HG02852 (cell line): ENCODE measurements at regions not wholly inside any gene's neighbourhood (a gene's known extent, or its start where the extent isn't known, plus 50 kb on each side); places are given as distances from the start of the nearest gene placed in this dataset.
"Not testable (repeated sequence)": the region's sequence is repeated elsewhere in the genome, so short reads cannot be mapped to it uniquely, and the experiment has no call there.

ENCODE experiments used
- ATAC-seq: cut with Tn5 transposase; IDR thresholded peaks from one replicate; pipeline ENCODE4 v1.9.1; 2021; ENCODE audit warnings: mild to moderate bottlenecking, moderate library complexity; ENCODE audit not compliant: unreplicated experiment

- not testable (repeated sequence) for ATAC-seq
Observed at GRCh38 chr5:1982561-1982960, 99.8 kb upstream of the IRX4 start.

GRCh38 chr5:1975898-1976765 is 93.4 kb upstream of the IRX4 start:
- no peak for ATAC-seq

DNA sequence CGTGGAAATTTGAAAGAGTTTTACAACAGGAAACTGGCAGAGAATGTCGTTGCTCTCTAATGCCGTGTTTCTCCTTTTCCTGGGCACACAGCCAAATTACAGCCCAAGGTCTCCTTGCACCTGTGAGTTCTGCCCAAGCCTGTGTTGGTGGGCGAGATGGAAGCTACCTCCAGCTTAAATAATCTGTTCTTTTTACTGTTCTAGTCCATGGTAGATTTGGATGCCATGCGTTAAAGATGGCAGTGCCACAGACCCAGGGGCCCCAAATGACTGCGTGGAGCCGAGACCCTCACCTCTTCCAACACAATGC is 92.6 kb upstream of the IRX4 start:
- ATAC-seq, result no peak

- ATAC-seq, result no peak
Observed at GRCh38 chr5:1974501-1975405, 92.0 kb upstream of the IRX4 start.

GRCh38 chr5:1974081-1974480 is 91.4 kb upstream of the IRX4 start:
- no peak for ATAC-seq

- no peak for ATAC-seq
Observed at GRCh38 chr5:1973391-1974013, 90.8 kb upstream of the IRX4 start.

DNA sequence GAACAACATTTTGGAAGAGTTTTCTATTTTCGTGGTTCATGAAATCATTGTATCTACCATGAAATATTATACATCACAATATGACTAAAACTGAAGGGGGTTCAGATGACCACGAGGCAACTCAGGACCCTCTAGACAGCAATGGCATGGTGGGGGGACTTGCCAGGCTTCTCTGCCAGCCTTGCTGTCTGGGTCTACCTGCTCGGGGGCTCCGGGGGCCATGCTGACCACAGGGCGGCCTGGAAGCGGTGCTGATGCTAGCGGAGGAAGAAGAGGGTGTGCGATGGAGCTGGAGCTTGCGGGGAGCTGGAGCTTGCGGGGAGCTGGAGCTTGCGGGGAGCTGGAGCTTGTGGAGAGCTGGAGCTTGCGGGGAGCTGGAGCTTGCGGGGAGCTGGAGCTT is 89.2 kb upstream of the IRX4 start:
- ATAC-seq, result no peak

DNA sequence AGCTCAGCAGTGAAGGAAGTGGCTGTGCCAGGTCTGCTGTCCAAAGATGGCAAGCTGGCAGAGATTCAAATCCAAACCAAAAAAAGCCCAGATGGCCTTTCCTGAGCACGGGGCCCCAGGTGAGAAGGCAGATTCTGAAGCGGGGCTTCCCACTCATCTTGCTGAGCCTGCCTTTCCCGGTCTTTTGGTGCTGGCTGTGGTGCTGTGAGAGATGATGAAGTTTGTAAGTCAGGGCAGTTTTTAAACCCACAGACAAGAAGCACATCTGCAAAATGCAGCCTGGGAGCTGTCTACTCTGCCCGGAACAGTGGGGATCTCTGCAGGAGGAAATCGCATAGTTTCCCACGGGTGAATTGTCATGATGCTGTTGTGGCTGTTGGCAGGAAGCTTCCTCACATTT is 85.0 kb upstream of the IRX4 start:
- no peak for ATAC-seq

- ATAC-seq, result no peak
Observed at GRCh38 chr5:1966461-1966860, 83.7 kb upstream of the IRX4 start.

GRCh38 chr5:1965925-1966324 is 83.2 kb upstream of the IRX4 start:
- no peak for ATAC-seq

- ATAC-seq, result no peak
Observed at GRCh38 chr5:1963941-1964451, 81.3 kb upstream of the IRX4 start.

DNA sequence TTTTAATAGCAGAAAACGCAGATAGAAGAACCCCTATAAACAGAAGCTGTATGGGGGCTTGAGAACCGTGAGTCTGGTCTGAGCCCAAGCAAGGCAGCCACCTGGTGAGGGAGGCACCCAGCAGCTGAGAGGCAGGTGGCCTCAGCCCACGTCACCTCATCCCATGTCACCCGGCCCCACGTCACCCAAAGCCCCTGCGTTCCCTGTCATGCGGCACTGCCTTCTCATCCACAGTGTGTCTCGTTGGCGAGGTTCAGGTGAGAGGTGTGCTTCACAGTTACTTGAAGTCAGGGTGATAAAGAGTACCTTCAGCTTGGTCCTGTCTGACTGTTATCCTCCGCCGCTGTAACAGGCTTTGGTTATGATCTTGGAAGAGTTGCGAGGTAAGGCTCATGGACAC is 80.6 kb upstream of the IRX4 start:
- ATAC-seq, result no peak

DNA sequence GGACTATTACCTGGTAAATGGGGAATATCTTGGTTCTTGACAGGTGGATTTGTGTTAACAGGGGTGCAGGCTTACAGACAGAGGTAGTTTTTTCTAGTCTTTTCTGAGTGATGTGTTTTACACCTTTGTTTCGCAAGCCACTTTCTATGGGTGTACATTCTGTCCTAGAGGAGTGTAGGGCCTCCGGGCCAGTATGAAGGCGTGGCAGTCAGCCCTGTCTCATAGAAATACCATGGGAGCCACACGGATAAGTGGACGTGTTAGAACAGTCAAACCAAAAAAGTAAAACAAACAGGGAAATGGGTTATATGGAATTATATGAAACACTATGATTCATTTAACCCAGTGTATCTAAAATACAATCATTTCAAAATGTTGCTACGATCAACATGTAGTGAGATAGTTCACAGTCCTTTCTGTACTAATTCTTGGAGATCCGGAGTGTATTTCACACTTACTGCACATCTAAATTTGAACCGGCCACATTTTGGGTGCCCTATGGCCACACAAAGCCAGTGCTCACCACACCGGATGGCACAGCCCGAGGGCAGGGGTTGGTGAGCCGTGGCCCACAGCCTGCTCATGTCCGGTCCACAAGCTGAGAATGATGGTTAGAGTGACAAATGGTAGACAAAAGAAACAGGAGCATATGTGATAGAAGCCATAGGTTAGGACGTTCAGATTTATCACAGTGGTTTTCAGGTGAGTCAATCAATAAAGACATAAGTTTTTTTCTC is 80.1 kb upstream of the IRX4 start:
- ATAC-seq, result no peak

- ATAC-seq, result no peak
Observed at GRCh38 chr5:1961952-1962595, 79.3 kb upstream of the IRX4 start.

DNA sequence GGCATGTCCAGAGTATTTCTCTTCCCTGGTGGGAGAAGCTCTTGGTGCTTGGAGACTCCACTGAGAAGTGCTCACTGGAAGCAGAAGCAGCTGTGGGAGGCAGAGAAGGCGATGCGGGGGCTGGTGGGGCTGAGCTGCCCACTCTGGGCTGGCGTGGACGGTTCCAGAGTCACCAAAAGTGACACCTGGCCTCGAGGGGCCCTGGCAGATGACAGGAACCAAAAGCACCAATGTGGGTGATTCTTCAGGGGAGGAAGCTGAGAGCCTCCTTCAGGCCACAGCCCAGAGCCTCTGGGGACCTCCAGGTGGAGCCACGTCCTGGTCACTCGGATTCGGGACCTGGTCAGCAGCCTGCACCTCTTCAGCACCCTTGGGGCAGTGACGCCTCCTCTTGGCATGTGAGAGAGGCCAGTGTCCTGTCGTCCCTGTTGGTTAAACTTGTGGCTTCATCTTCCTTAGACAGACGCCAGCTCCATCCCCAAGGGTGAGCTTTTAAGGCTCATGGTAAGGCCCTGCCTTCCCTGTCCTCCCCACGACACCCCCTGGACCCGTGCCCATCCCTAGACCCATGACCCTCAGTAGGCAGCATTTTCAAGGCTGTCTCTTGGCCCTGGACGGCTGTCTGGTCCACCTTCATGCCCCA is 78.7 kb upstream of the IRX4 start:
- no peak for ATAC-seq

DNA sequence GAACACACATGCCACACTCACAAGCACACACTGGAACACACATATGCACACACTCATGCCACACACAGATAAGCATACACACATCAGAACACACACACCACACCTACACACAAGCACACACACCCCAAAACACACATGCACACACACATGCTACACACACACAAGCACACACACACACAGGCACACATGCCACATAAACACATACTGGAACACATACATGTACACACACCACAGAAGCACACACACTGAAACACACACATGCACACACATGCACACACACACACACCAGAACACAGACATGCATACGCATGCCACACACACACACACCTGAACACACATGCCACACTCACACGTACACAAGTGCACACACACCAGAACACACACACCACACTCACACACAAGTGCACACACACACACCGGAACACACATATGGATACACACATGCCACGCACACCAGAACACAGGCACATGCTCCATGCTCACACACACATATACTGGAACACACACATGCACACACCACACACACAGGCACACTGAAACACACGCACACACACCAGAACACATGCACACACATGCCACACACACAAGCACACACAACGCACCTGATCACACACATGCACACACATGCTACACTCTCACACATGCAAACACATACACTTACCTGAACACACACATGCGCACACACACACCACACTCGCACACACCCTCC is 78.0 kb upstream of the IRX4 start:
- no peak for ATAC-seq

DNA sequence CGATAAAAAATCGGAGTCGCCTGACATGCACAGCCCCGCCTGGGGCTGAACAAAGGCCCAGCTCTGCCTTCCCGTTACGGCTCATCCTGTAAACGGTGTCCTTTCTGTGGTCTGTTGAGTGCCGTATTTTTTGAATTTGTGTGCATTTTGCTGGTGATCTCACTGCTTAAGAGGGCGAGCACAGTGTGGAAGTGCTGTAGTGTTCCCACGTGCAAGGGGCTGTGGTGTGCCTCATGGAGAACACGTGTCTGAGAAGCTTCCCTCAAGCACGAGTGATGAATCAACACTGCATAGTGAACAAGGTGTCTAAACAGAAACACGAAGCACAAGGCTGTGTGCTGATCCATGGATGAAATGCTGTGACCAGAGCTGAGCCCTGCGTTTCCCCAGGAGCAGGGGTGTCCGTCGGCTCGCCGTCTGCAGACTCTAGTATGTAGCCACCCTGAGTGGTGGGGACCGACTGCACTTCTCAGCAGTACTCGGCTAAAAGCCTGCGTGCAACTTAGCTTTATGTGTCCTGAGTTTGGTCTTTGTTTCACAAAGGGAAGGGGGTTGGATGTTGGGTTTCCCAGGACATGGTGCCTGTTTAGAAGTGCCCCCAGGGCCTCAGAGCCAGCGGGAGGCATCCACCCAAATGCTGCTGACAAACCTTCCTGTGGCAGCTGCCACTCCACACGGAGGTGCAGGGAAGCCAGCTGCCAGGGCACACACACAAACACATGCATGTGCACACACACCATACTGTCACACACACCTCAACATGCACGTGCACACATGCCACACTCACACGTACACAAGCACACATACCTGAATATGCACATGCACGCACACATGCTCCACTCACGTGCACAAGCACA is 77.2 kb upstream of the IRX4 start:
- ATAC-seq, result no peak

- no peak for ATAC-seq
Observed at GRCh38 chr5:1959231-1959630, 76.5 kb upstream of the IRX4 start.
